H9 (cell line): ENCODE measurements at regions not wholly inside any gene's neighbourhood (a gene's known extent, or its start where the extent isn't known, plus 50 kb on each side); places are given as distances from the start of the nearest gene placed in this dataset.

Experiments used
- DNase-seq: peaks from one replicate; pipeline ENCODE4 v3.0.0-alpha.2; 2017
- H2AFZ ChIP-seq: one replicate; pipeline ENCODE4 v1.6.1; 2013; ENCODE audit warnings: mild to moderate bottlenecking, low read length, control low read depth, moderate library complexity
- H2AK5ac ChIP-seq: 2 replicates; pipeline ENCODE4 v1.6.1; 2013; ENCODE audit warnings: low read length, control low read depth, mixed read lengths; ENCODE audit not compliant: insufficient read length
- H2BK120ac ChIP-seq: one replicate; pipeline ENCODE4 v1.6.1; 2013; ENCODE audit warnings: low read depth, mild to moderate bottlenecking, low read length, control low read depth, inconsistent platforms; ENCODE audit not compliant: poor library complexity, severe bottlenecking
- H2BK12ac ChIP-seq: 2 replicates; pipeline ENCODE4 v1.6.1; 2013; ENCODE audit warnings: low read length, control low read depth, mixed read lengths, low read depth; ENCODE audit not compliant: insufficient read length
- H2BK15ac ChIP-seq: 2 replicates; pipeline ENCODE4 v1.6.1; 2013; ENCODE audit warnings: low read depth, low read length, control low read depth
- H2BK20ac ChIP-seq: one replicate; pipeline ENCODE4 v1.6.1; 2013; ENCODE audit warnings: low read depth, mild to moderate bottlenecking, low read length, control low read depth, inconsistent platforms; ENCODE audit not compliant: poor library complexity, severe bottlenecking
- H2BK5ac ChIP-seq: 2 replicates; pipeline ENCODE4 v1.6.1; 2013; ENCODE audit warnings: low read length, control low read depth, mixed read lengths; ENCODE audit not compliant: insufficient read length
- H3K14ac ChIP-seq: 2 replicates; pipeline ENCODE4 v1.6.1; 2013; ENCODE audit warnings: low read length, control low read depth; ENCODE audit not compliant: insufficient read depth
- H3K18ac ChIP-seq: 2 replicates; pipeline ENCODE4 v1.6.1; 2013; ENCODE audit warnings: low read depth, mild to moderate bottlenecking, mixed read lengths, low read length, control low read depth; ENCODE audit not compliant: insufficient read length
- H3K23ac ChIP-seq: 2 replicates; pipeline ENCODE4 v1.6.1; 2013; ENCODE audit warnings: low read length, control low read depth, mixed read lengths, low read depth; ENCODE audit not compliant: insufficient read length
- H3K23me2 ChIP-seq: 2 replicates; pipeline ENCODE4 v1.6.1; 2013; ENCODE audit warnings: low read depth, mild to moderate bottlenecking, mixed read lengths, low read length, control low read depth; ENCODE audit not compliant: insufficient read length, poor library complexity, severe bottlenecking
- H3K27ac ChIP-seq: 2 replicates; pipeline ENCODE4 v1.5.1; 2013; ENCODE audit warnings: low read length, control low read depth, mixed read lengths, low read depth; ENCODE audit not compliant: insufficient read length
- H3K27me3 ChIP-seq: 2 replicates; pipeline ENCODE4 v1.6.1; 2013; ENCODE audit warnings: low read length, control low read depth, inconsistent platforms; ENCODE audit not compliant: insufficient read depth
- H3K4ac ChIP-seq: 2 replicates; pipeline ENCODE4 v1.6.1; 2013; ENCODE audit warnings: low read depth, mild to moderate bottlenecking, control low read depth, inconsistent platforms, low read length, moderate library complexity
- H3K4me1 ChIP-seq: 2 replicates; pipeline ENCODE4 v1.6.1; 2013; ENCODE audit warnings: low read length, control low read depth, inconsistent platforms; ENCODE audit not compliant: insufficient read depth
- H3K4me2 ChIP-seq: 2 replicates; pipeline ENCODE4 v1.6.1; 2013; ENCODE audit warnings: low read length, control low read depth, mixed read lengths; ENCODE audit not compliant: insufficient read length, insufficient read depth
- H3K56ac ChIP-seq: 2 replicates; pipeline ENCODE4 v1.6.1; 2013; ENCODE audit warnings: low read depth, mild to moderate bottlenecking, mixed read lengths, low read length, control low read depth; ENCODE audit not compliant: insufficient read length
- H3K79me1 ChIP-seq: 2 replicates; pipeline ENCODE4 v1.6.1; 2013; ENCODE audit warnings: low read depth, mild to moderate bottlenecking, moderate library complexity, low read length, control low read depth, inconsistent platforms; ENCODE audit not compliant: insufficient read depth, poor library complexity, severe bottlenecking
- H3K79me2 ChIP-seq: 2 replicates; pipeline ENCODE4 v1.6.1; 2013; ENCODE audit warnings: low read length, control low read depth, inconsistent platforms; ENCODE audit not compliant: insufficient read depth
- H3K9ac ChIP-seq: 2 replicates; pipeline ENCODE4 v1.6.1; 2013; ENCODE audit warnings: low read length, control low read depth, mixed read lengths; ENCODE audit not compliant: insufficient read length; ENCODE audit errors: extremely low read depth
- H3K9me3 ChIP-seq: one replicate; pipeline ENCODE4 v1.6.1; 2013; ENCODE audit warnings: low read depth, low read length, inconsistent platforms; ENCODE audit not compliant: control insufficient read depth
- H3T11ph ChIP-seq: one replicate; pipeline ENCODE4 v1.6.1; 2013; ENCODE audit warnings: mild to moderate bottlenecking, low read length, control low read depth, inconsistent platforms
- H4K20me1 ChIP-seq: one replicate; pipeline ENCODE4 v1.6.1; 2013; ENCODE audit not compliant: control insufficient read depth, insufficient read length, insufficient read depth
- H4K5ac ChIP-seq: 2 replicates; pipeline ENCODE4 v1.6.1; 2013; ENCODE audit warnings: low read depth, mild to moderate bottlenecking, mixed read lengths, low read length, control low read depth; ENCODE audit not compliant: insufficient read length
- H4K8ac ChIP-seq: replicated peaks from 2 replicates; pipeline ENCODE4 v1.6.1; 2013; ENCODE audit warnings: low read length, control low read depth, mixed read lengths, low read depth; ENCODE audit not compliant: insufficient read length
- H4K91ac ChIP-seq: 2 replicates; pipeline ENCODE4 v1.6.1; 2013; ENCODE audit warnings: low read depth, mild to moderate bottlenecking, moderate library complexity, mixed read lengths, low read length, control low read depth; ENCODE audit not compliant: insufficient read length
- H3K27ac Mint-ChIP-seq, 3 experiments: 2 replicates in 2 of 3; 3 replicates in 1 of 3; pipeline ENCODE4 v1.8.0; 2020 to 2021; ENCODE audit warnings: mixed read lengths in 3 of 3, mild to moderate bottlenecking in 1 of 3, moderate library complexity in 1 of 3
- H3K27me3 Mint-ChIP-seq: 2 replicates; pipeline ENCODE4 v1.8.0; 2021; ENCODE audit warnings: low read depth, mild to moderate bottlenecking, moderate library complexity, mixed read lengths
- H3K36me3 Mint-ChIP-seq, 3 experiments: 2 replicates in 2 of 3; 3 replicates in 1 of 3; pipeline ENCODE4 v1.8.0; 2020 to 2021; ENCODE audit warnings: low read depth in 3 of 3, mixed read lengths in 3 of 3; ENCODE audit not compliant: insufficient read depth in 1 of 3
- H3K4me1 Mint-ChIP-seq, 2 experiments: 2 replicates each; pipeline ENCODE4 v1.8.0; 2020; ENCODE audit warnings: mixed read lengths in 2 of 2
- H3K4me3 Mint-ChIP-seq, 2 experiments: 2 replicates in 1 of 2; 3 replicates in 1 of 2; pipeline ENCODE4 v1.8.0; 2020 to 2021; ENCODE audit warnings: mild to moderate bottlenecking in 2 of 2, mixed read lengths in 2 of 2, moderate library complexity in 1 of 2
- H3K9me3 Mint-ChIP-seq, 2 experiments: 2 replicates in 1 of 2; 3 replicates in 1 of 2; pipeline ENCODE4 v1.8.0; 2020; ENCODE audit warnings: mild to moderate bottlenecking in 2 of 2, mixed read lengths in 2 of 2, moderate library complexity in 1 of 2
- CTCF ChIP-seq: fragments of 200-600 bp; sonication (generic); conservative IDR thresholded peaks from 3 replicates; pipeline ENCODE4 v1.8.0; 2021; ENCODE audit warnings: antibody characterized with exemption, mild to moderate bottlenecking
- WGBS: extraction: QIAGEN DNeasy Blood & Tissue Kit; methylation state at CpG from one replicate; pipeline ENCODE4 v1.1.7; 2013; ENCODE audit warnings: missing lambda C conversion rate, low lambda C conversion rate, mixed read lengths; ENCODE audit not compliant: insufficient read length; ENCODE audit errors: extremely low coverage; 5-methylcytosine and 5-hydroxymethylcytosine counted together

DNA sequence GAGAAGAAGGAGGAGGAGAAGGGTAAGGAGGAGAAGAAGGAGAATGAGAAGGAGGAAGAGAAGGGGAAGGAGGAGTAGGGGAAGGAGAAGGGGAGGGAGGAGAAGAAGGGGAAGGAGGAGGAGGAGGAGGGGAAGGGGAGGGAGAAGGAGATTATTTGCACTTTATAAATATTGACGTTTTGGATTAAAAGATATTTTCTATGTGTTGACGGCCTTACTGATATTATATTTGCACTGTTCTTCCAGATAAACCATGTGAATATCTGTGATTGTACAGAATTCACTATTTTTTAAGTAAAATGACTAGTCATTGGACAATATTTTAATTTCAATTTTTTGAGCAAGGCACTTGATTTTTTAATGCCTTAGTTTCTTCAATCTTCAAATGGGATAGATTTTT lies 310.5 kb upstream of the DNAJC19 start:
- Histone ChIP-seq H3K79me2 (no peaks in the 10 kb centered on the region), H3K23ac (no peak overlapping the region), H2BK15ac (no peak overlapping the region), H3K9me3 (no peaks in the 10 kb centered on the region), H2AFZ (no peak overlapping the region), H3K14ac (no peak overlapping the region), H2BK20ac (no peak overlapping the region), H3K56ac (no peak overlapping the region), H4K20me1 (no peaks in the 10 kb centered on the region), H3K27ac (no peak overlapping the region), H2BK5ac (no peak overlapping the region), H3K27me3 (no peaks in the 10 kb centered on the region), H3K4ac (no peak overlapping the region), H3K4me2 (no peak overlapping the region), H2BK12ac (no peak overlapping the region), H3K18ac (no peak overlapping the region), H4K91ac (no peak overlapping the region), H4K8ac (no peak overlapping the region), H3K23me2 (no peaks in the 10 kb centered on the region), H2AK5ac (no peak overlapping the region), H4K5ac (no peak overlapping the region), H3K9ac (no peak overlapping the region), H3T11ph (no peak overlapping the region), H2BK120ac (no peak overlapping the region), H3K4me1 (no peaks in the 10 kb centered on the region), H3K79me1 (no peaks in the 10 kb centered on the region)
- no peak for DNase-seq
- no peak for TF ChIP-seq CTCF
- Mint-ChIP-seq H3K27me3 (no peaks in the 10 kb centered on the region), H3K27ac (no peak overlapping the region), H3K4me1 (peaks cover 0 to 5% of the 10 kb centered on the region in 2 experiments; a peak in 1 of 4 replicates), H3K36me3 (no peaks in the 10 kb centered on the region), H3K4me3 (no peak overlapping the region), H3K9me3 (no peaks in the 10 kb centered on the region)
- WGBS = no CpG with 5 or more reads among the region's 2 CpGs
